HG03565 (cell line): ENCODE measurements at regions not wholly inside any gene's neighbourhood (a gene's known extent, or its start where the extent isn't known, plus 50 kb on each side); places are given as distances from the start of the nearest gene placed in this dataset.
"Not testable (repeated sequence)": the region's sequence is repeated elsewhere in the genome, so short reads cannot be mapped to it uniquely, and the experiment has no call there.

ENCODE experiments used
- ATAC-seq: cut with Tn5 transposase; IDR thresholded peaks from one replicate; pipeline ENCODE4 v1.9.1; 2021; ENCODE audit warnings: mild to moderate bottlenecking, moderate library complexity; ENCODE audit not compliant: unreplicated experiment

DNA sequence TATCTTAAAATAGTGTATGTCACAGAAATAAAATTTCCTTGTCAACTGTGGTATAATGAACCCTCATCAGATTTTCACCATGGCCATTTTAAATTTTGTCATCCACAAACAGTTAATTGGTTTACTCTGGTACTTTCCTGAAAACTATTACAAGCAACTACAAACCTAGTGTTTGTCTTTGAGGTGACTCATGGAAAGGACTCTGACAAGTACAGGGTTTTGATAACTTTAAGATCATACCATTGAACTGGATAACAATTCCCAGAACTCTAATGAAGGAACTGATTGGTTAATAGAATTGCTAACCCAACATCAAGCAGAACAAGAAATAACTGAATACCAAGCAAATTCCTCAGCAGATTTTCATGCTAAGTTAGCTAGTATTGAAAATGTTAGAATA lies 237.7 kb upstream of the IPO5 start:
- no peak for ATAC-seq

DNA sequence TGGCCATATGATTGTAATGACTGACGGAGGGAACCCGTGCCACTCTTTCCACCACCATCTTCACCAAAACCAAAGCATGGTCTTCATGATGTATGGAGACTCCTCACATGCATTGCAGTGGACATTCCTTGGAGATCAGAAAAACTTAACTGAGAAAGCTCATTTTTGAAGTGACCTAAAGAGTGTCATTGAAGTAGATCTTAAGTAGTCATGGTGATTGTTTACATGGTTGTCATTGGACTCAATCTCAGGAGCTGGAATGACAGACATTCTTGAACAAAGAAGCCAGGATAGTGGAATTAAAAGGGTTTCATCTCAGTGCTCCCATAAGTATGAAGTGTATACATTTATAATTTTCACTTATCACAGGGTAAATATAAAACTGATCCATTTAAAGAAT lies 236.7 kb upstream of the IPO5 start:
- no peak for ATAC-seq

- no peak for ATAC-seq
Measured at GRCh38 chr13:97719736-97720135, 233.7 kb upstream of the IPO5 start.

- ATAC-seq, result no peak
Measured at GRCh38 chr13:97720896-97721295, 232.6 kb upstream of the IPO5 start.

- no peak for ATAC-seq
Measured at GRCh38 chr13:97723655-97724054, 229.8 kb upstream of the IPO5 start.

GRCh38 chr13:97724450-97724849 lies 229.0 kb upstream of the IPO5 start:
- ATAC-seq, result no peak

DNA sequence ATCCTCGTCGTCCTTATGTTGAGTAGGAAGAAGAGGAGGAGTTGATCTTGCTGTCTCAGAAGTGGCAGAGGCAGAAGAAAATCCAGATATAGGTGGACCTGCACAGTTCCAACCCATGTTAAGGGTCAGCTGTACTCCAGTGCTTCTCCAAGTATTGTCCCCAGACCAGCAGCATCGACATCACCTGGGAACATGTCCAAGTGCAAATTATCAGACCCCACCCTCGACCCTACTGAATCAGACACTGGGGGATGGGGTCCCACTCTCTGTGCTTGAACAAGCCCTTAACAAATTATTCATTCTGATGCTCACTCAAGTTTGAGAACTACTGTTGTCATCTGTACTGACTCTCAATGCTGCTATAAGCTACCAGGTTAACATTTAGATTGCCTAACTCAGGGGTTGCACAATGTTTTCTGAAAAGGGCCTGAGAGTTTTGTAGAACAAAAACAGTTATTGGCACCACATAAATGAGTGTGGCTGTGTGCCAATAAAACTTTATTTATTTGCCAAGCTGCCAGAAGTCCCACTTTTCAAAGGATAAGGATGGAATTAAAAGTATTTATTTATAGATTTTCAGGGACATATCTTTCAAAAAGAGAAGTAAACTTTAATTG lies 226.7 kb upstream of the IPO5 start:
- no peak for ATAC-seq

DNA sequence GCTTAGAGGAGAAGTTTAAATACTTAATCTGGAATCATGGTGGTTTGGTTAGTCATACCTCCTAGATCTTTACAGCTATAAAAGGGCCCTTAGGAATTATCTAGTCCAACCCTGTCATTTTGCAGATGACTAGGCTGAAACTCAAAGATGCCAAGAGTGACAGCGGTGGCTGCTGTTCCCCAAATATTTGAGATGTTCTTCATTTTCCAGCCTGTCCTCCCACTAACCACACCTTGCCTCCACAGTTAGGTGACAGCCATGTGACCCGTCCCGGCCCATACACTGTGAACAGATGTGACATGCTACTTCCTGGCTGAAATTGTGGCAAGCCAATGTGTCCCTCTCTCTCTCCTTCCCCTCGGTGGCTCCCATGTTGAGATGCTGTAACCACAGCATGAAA lies 225.5 kb upstream of the IPO5 start:
- ATAC-seq, result no peak

DNA sequence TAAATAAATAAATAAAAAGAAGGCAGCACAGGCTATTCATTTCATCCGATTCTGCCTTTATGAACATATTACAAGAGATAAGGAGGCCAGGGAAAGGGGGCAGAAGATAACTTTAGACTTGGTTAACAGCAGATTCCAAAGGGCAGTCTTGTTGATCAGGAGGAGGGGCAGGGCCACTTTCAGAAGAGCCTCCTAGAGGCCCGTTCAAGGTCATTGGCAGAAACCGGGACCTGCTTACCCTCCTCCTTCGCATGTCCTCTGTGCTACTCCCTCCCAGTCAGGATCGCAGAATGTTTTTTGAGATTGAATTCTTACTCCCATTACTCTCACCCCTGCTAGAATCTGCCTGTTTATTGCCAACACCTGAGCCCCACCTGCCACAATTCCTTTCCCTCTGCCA lies 217.0 kb upstream of the IPO5 start:
- no peak for ATAC-seq

- ATAC-seq, result no peak
Measured at GRCh38 chr13:97742084-97742483, 211.4 kb upstream of the IPO5 start.

DNA sequence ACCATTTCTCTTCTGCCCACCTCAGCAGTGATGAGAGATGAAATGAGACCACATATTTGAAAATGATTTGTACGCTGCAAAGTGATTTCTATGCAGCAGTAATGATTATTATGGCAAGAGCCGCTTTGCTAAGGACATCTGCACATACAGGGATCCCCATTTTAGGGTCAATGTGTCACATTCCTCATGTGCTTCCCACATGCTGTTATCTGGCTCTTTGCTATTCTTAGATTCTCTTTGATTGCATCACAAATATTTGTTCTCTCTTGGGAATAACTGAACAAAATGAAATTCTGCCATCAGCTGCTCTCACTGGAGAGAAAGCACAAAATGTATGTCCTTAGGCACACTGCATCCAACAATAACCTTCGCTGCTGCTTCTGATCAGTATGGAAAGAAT lies 209.5 kb upstream of the IPO5 start:
- no peak for ATAC-seq

DNA sequence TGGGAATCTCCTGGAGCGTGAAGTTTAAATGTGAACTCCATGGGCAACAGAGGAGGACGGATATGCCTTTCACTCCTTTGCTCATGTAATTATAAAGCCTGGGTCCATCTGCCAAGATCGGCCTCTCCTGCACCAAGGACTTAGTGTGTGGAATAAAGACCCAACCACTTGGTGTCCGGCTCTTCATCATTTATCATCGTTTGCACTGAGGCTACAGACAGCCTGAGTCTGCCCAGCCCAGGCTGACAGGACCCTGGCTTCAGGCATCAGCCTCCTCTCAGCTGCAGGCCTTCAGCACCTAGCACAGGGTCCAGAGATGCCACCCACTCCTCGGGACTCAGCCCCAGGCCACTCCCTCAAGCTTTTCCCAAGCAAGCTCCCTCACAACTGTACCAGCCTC lies 206.8 kb upstream of the IPO5 start:
- ATAC-seq, result no peak

GRCh38 chr13:97749174-97749573 lies 204.3 kb upstream of the IPO5 start:
- ATAC-seq, result no peak

DNA sequence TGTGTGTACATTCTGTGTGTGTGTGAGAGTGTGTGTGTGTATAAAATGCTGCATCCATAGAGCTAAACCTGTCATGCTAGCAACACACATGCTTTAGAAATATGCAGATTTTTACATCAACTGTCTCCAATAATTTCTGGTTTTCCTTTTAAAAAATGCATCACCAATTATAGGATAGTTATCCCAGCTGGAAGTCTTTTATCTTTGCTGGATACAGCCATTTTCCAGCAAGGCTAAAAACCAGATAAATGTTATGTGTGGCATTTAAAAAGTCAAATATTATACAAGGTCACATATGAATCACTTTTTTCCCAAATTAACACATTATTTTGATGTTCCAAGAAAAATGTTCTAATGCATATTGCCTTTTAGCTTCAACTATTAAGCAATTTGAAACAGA lies 202.0 kb upstream of the IPO5 start:
- no peak for ATAC-seq

GRCh38 chr13:97752961-97753668 lies 200.4 kb upstream of the IPO5 start:
- no peak for ATAC-seq

DNA sequence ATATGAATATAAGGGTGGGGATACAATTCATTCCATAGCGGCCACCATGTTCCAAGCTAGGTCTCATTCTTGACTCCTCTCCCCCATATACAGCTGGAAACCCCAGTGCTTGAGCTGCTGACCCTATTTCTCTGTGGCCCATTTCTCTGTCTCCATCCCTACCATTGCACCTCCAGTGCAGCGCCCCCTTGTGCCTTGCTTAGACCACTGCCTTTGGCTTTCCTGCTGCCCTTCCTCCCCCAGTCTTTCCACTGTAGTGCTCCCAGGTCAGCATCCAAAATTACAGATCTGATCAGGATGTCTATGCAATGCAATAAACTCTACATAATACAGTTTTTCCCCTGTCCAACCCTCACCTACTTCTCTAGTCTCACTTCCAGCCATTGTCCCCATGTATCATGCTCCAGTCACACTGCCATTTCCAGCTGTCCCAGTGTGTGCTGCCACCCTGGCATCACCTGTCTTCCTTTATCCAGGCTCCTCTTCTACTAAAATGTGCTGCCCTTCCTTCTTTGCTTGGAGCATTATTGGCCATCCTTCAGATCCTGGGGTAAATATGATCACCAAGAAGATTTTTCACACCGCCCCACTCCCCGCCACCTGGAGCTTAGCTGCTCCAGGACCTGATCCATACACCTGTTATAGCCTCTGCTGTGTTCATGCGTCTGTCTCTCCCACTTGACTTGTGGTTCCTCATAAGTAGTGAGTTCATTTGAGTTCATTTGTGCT lies 199.4 kb upstream of the IPO5 start:
- no peak for ATAC-seq

DNA sequence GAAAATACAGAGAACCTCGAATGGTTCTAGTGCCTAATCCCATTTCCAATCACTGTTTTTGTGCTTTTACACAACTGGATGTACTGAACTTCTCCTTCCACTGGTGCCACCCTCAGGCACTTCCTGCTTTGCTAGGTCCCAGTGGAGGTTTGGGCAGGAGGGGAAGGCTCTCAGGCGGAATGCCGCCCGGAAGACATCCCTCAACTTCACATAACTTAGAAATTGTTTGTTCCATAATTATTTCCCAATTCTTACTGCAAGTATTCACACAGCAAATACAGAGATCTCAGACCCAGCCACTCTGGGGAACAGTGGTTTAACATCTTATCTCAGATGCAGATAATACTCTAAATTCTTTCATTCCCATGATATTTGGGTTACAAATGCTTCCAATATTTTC lies 195.7 kb upstream of the IPO5 start:
- no peak for ATAC-seq

DNA sequence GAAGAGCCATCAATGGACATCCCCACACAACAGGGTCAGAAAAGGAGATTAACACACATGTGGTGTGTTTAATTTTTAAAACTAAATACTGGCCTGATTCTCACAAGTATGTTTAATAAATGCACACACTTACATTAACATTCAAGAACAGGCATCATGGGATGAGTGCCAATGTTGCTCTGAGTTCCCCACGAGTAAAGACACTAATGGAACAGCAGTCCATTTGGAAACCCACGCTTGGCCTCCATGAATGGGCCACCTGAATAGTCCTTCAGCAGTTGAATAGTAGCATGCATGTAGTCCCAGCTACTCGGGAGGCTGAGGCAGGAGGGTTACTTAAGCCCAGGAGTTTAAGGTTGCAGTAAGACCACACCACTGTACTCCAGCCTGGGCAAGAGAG lies 195.2 kb upstream of the IPO5 start:
- no peak for ATAC-seq

DNA sequence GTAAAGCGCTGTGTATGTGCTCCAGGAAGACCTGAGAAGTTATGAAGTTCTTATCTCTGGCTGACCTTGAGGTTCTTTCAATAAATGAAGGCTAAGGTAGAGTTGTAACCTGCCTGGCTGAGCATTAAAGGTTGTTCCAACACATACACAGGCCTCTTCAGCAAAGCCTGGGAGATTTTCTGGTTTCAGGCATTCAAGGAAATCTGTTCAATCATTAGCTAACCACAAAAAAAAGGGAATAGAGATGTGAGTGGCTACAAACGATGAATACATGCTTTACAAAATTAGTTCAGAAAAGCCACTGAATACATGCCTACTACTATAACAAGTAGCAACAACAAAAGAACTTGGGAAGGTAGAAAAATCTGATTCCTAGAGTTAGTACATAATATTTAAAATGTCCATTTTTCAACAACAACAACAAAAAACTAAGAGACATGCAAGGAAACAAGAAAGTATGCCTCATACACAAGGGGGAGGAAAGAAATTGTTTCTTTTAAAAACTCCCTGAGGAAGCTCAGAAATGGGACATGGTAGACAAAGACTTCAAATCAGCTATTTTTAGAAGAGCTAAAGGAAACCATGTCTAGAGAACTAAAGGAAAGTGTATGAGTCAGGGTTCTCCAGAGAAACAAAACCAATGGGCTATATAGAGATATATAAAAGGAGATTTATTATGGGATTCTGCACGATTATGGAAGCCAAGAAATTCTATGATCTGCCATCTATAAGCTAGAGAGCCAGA lies 191.5 kb upstream of the IPO5 start:
- no peak for ATAC-seq

GRCh38 chr13:97766749-97767148 lies 186.7 kb upstream of the IPO5 start:
- no peak for ATAC-seq

DNA sequence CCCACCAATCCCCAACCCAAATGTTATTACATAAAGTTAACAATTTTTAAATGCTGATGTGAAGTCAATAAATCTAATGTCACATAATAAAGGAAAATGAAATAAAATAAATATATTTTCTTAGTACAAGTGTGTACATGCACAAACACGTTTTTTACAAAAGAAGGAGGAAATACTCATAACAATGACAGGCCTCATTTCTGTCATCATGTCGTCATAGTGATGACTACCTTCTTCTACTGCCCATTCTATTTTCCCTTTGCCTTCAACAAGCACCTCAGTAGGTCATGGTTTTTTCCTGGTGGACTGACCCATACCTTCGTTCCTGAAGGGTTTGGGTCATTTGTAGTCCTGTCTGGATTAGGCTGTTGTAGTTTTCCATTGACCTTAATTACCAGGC lies 185.3 kb upstream of the IPO5 start:
- ATAC-seq, result no peak

DNA sequence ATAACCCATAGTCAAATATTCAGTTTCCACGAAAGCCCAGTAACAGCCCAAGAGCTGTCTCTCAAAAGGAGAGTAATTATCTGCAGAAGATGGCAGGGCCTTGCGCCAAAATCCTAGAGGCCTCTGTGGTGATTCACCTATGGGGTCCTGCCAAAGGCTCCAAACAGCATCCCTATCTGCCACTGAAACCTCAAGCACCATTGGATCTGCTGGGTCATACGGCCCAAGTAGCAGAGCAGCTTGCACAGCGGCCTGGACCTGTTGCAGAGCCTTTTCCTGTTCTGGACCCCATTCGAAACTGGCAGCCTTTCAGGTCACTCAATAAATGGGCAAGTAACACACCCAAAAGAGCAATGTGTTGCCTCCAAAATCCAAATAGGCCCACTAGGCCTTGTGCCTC lies 183.2 kb upstream of the IPO5 start:
- not testable (repeated sequence) for ATAC-seq
